ENCODE measurements at regions not wholly inside any gene's neighbourhood (a gene's known extent, or its start where the extent isn't known, plus 50 kb on each side); places are given as distances from the start of the nearest gene placed in this dataset.

DNA sequence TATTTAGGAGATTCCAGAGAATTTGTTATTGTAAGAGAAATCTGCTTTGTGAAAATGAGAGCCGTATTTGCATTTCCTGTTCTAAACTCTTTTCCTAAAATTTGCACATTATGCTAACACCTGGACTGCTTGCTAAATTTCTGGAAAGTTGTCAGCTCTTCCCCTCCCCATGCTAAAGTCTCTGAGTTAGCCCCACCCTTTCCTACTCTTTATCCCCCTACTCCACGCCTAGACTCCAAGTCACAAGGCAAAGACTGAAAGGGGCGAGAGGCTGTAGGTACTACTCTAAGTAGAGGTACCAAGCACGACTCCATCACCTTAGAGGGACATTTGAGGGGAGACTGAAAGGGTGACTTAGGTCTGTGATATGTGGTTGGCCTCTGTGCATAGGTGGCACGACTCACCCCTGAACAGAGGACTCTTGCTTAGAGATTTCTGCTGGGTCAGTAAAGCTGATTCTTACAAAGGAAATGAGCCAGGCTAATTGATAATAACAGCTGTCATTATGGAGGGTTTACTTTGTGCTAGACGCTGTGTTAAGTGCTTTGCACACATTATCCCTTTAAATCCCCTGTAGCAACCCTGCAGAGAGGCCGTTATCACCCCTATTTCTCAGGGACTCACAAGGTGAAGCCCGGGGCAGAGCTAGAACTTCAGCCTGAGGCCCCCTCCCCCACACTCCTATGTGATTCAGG is 373.5 kb downstream of the EN1 start:
- Histone ChIP-seq H3K36me3 (no peaks in the 10 kb centered on the region), H3K27ac (no peak overlapping the region), H3K27me3 (no peaks in the 10 kb centered on the region), H3K4me3 (no peak overlapping the region), H3K9me3 (no peaks in the 10 kb centered on the region), H3K4me1 (ENCODE audit: insufficient read depth) (no peaks in the 10 kb centered on the region)
- intact Hi-C loops (cut with DNase I), result no loop called here
- 29 to 37% (median 33%) methylated on average over 8 of the region's 8 CpGs for WGBS, 3 donors
- TF ChIP-seq POLR2A (IDR thresholded peaks at IDR 0.05), result no peak
- TF ChIP-seq EP300 (IDR thresholded peaks at IDR 0.05), result no peak
- no peak for TF ChIP-seq CTCF (IDR thresholded peaks at IDR 0.05)
- DNase-seq, result no peak

DNA sequence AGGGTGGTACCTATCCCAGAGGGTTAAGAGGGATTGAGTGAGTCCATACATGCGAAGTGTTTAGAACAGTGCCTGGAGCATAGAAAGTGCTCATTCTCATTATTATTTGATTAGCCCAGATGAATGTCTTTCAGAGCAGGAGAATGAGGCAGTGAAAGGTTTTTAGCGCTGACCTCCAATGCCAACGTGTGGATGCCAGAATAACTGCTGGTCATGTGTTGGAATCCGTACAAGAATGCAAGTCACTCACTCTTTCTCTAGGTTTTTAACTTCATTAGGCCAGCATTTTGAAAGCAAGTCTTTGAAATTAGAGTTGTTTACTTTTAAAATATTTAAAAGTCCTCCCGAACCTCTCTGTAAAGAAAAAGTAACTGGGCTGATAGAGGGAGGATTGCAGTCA is 374.2 kb downstream of the EN1 start:
- Histone ChIP-seq H3K4me1 (ENCODE audit: insufficient read depth) (no peaks in the 10 kb centered on the region), H3K27ac (no peak overlapping the region), H3K36me3 (no peaks in the 10 kb centered on the region), H3K9me3 (no peaks in the 10 kb centered on the region), H3K27me3 (no peaks in the 10 kb centered on the region), H3K4me3 (no peak overlapping the region)
- TF ChIP-seq POLR2A (IDR thresholded peaks at IDR 0.05) (no peak), EP300 (IDR thresholded peaks at IDR 0.05) (no peak)
- 56 to 62% (median 57%) methylated on average over 5 of the region's 5 CpGs for WGBS, 3 donors
- intact Hi-C loops (cut with DNase I), result no loop called here
- DNase-seq, result no peak

DNA sequence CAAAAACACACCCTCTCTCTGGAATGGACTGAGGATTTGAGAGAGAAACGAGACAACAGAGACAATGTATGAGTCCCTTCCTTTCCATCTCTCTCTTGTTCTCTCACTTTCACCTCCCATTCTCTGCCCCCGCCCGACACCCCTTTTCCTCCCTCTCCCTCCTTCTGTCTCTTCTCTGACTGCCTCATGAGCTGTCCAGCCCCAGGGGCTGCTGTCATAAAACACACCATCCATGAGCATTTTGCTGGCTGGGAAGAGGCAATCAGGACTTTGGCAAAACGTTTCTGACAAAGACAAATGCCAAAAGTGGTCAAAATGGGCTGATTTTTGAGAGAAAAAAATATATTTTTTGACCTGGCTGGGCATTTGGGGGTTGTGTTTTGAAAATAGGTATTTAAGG is 377.2 kb downstream of the EN1 start:
- H3K4me3 ChIP-seq, result no peak overlapping the region
- 50 to 52% (median 50%) methylated on average over 4 of the region's 4 CpGs for WGBS, 3 donors

DNA sequence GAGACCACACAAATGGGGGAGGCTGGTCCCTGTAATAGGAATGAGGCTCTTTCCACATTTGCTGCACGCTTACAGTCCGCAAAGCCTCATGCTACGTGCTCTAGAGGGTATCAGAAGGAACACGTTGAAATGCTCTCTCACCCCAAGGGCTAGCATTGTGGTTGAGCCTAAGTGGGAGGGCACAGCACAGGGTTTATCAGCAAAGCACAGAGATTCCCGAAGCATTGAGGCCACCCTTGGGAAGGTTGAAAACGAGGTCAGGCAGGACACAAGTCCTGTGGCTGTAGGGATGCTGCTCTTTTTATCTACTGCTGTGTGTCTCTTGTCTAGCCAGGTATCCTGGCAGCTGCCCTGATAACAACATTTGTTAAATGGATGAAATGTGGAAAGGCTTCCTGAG is 378.3 kb downstream of the EN1 start:
- 34 to 40% (median 36%) methylated on average over 6 of the region's 6 CpGs for WGBS, 3 donors
- intact Hi-C loops (cut with DNase I), result no loop called here
- no peaks in the 10 kb centered on the region for H3K27me3 ChIP-seq

More for the DNA sequence above, 377.2 kb downstream of the EN1 start:
- H3K27me3 ChIP-seq, result no peaks in the 10 kb centered on the region
- no peaks in the 10 kb centered on the region for H3K9me3 ChIP-seq
- DNase-seq, result no peak
- H3K36me3 ChIP-seq, result no peaks in the 10 kb centered on the region
- no peaks in the 10 kb centered on the region for H3K4me1 ChIP-seq (ENCODE audit: insufficient read depth)
- TF ChIP-seq CTCF (IDR thresholded peaks at IDR 0.05) (no peak), POLR2A (IDR thresholded peaks at IDR 0.05) (no peak)
- intact Hi-C loops (cut with DNase I), result no loop called here
- H3K27ac ChIP-seq, result no peak overlapping the region

More for the DNA sequence above, 378.3 kb downstream of the EN1 start:
- TF ChIP-seq POLR2A (IDR thresholded peaks at IDR 0.05) (no peak), CTCF (IDR thresholded peaks at IDR 0.05) (no peak), EP300 (IDR thresholded peaks at IDR 0.05) (no peak)
- Histone ChIP-seq H3K36me3 (no peaks in the 10 kb centered on the region), H3K27ac (no peak overlapping the region), H3K4me3 (no peak overlapping the region), H3K9me3 (no peaks in the 10 kb centered on the region), H3K4me1 (ENCODE audit: insufficient read depth) (no peaks in the 10 kb centered on the region)
- no peak for DNase-seq

Measured in ovary (tissue), 7 donors.